Lower leg skin (tissue), 3 donors: ENCODE measurements at regions not wholly inside any gene's neighbourhood (a gene's known extent, or its start where the extent isn't known, plus 50 kb on each side); places are given as distances from the start of the nearest gene placed in this dataset.

Experiments used
- CTCF ChIP-seq, 3 donors: fragments of 450-650 bp; IDR thresholded peaks; one replicate each; pipeline ENCODE4 v1.5.1; 2016; ENCODE audit warnings: antibody characterized with exemption in 3 of 3, mild to moderate bottlenecking in 3 of 3, moderate library complexity in 2 of 3
- POLR2A ChIP-seq, 2 donors: fragments of 450-650 bp; IDR thresholded peaks; one replicate each; pipeline ENCODE4 v1.6.1; 2016 to 2017; ENCODE audit warnings: antibody characterized with exemption in 2 of 2, mild to moderate bottlenecking in 1 of 2, moderate library complexity in 1 of 2

DNA sequence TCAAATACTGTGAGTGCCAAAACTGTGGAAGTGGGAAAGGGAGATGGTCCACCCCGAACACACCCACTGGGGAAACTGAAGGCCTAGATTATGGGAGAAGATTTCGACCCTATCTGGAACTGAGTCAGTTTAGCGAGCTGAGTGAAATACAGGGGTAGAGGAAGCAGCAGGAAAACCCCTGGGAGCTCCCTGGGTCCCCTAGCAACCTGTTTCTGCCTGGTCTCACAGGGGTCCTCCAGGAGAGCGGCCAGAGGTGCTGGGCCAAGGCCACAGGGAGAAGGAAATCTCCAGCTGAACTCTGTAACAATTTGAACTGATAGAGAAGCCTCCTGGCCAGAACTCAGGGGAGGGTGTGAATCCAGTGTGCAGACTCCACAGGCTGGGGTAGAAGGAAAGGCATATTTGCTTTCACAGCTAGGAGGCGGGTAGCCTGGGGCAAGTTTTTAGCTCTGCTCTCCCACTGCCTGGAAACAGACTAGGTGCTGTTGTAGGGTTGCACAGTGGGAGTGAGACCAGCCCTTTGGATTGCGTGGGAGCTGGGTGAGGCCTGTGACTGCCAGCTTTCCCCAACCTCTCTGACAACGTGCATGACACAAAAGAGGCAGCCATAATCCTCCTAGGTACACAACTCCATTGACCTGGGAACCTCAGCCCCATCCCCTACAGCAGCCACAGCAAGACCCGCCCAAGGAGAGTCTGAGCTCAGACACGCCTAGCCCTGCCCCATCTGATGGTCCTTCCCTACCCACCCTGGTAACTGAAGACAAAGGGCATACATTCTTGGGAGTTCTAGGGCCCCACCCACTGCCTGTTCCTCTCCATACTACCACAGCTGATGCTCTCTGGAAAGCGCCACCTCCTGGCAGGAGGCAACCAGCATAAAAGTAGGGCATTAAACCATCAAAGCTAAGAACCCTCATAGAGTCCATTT lies 78.8 kb upstream of the GPBP1 start:
- TF ChIP-seq CTCF (IDR thresholded peaks at IDR 0.05) (no peak), POLR2A (IDR thresholded peaks at IDR 0.05) (no peak)
